ENCODE measurements at regions not wholly inside any gene's neighbourhood (a gene's known extent, or its start where the extent isn't known, plus 50 kb on each side); places are given as distances from the start of the nearest gene placed in this dataset.

DNA sequence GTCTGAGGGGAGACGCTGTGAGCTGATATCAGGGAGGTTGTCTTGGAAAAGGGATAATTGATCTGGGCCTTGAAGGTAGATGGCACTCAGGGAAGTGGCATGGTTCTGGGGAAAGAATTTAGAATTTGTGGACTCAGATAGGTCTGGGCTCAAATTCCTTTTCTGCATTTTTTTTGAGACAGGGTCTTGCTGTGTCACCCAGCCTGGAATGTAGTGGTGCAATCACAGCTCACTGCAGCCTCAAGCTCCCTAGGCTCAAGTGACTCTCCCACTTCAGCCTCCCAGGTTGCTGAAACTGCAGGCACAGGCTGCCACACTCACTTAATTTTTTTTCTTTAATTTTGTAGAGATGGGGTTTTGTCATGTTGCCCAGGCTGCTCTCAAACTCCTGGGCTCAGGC, 98.1 kb upstream of the NCOR2 start:
- TF ChIP-seq, protein P1, sequence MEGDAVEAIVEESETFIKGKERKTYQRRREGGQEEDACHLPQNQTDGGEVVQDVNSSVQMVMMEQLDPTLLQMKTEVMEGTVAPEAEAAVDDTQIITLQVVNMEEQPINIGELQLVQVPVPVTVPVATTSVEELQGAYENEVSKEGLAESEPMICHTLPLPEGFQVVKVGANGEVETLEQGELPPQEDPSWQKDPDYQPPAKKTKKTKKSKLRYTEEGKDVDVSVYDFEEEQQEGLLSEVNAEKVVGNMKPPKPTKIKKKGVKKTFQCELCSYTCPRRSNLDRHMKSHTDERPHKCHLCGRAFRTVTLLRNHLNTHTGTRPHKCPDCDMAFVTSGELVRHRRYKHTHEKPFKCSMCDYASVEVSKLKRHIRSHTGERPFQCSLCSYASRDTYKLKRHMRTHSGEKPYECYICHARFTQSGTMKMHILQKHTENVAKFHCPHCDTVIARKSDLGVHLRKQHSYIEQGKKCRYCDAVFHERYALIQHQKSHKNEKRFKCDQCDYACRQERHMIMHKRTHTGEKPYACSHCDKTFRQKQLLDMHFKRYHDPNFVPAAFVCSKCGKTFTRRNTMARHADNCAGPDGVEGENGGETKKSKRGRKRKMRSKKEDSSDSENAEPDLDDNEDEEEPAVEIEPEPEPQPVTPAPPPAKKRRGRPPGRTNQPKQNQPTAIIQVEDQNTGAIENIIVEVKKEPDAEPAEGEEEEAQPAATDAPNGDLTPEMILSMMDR (conservative IDR thresholded peaks at IDR 0.05) = no peak
- TF ChIP-seq EZH2 (IDR thresholded peaks at IDR 0.05; ENCODE audit: low read depth) = no peak
